ENCODE measurements at regions not wholly inside any gene's neighbourhood (a gene's known extent, or its start where the extent isn't known, plus 50 kb on each side); places are given as distances from the start of the nearest gene placed in this dataset.

DNA sequence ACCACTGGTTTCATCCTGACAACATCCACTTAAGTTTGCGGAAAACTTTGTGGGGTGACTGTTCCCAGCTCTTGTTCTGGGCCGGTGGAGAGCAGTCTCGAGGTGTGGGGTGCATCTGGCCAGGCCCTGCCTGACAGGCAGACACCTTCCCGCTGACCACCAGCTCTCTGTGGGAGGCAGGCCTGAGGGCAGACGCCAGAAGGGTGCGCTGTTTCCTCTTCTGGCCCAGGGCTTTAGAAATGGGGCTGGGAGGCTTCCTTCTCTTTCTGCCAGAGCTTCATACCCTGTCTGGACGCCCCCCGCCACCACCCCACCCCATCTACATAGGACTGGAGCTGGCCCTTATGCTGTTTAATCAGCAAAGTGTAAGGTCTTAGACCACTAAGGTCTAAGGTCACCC, 263.8 kb downstream of the LOXHD1 start:
- TF ChIP-seq ZNF565 (CRISPR knock-in tag; conservative IDR thresholded peaks at IDR 0.05; ENCODE audit: low read depth): no peak
- no peak for TF ChIP-seq ZFP30 (CRISPR knock-in tag; IDR thresholded peaks at IDR 0.05)
- no peak for TF ChIP-seq BACH2 (CRISPR knock-in tag; IDR thresholded peaks at IDR 0.05; ENCODE audit: borderline replicate concordance)
- TF ChIP-seq, protein P1, sequence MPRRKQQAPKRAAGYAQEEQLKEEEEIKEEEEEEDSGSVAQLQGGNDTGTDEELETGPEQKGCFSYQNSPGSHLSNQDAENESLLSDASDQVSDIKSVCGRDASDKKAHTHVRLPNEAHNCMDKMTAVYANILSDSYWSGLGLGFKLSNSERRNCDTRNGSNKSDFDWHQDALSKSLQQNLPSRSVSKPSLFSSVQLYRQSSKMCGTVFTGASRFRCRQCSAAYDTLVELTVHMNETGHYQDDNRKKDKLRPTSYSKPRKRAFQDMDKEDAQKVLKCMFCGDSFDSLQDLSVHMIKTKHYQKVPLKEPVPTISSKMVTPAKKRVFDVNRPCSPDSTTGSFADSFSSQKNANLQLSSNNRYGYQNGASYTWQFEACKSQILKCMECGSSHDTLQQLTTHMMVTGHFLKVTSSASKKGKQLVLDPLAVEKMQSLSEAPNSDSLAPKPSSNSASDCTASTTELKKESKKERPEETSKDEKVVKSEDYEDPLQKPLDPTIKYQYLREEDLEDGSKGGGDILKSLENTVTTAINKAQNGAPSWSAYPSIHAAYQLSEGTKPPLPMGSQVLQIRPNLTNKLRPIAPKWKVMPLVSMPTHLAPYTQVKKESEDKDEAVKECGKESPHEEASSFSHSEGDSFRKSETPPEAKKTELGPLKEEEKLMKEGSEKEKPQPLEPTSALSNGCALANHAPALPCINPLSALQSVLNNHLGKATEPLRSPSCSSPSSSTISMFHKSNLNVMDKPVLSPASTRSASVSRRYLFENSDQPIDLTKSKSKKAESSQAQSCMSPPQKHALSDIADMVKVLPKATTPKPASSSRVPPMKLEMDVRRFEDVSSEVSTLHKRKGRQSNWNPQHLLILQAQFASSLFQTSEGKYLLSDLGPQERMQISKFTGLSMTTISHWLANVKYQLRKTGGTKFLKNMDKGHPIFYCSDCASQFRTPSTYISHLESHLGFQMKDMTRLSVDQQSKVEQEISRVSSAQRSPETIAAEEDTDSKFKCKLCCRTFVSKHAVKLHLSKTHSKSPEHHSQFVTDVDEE (CRISPR knock-in tag; IDR thresholded peaks at IDR 0.05): no peak
- no peak for TF ChIP-seq ARNTL (CRISPR knock-in tag; IDR thresholded peaks at IDR 0.05; ENCODE audit: borderline replicate concordance, low read depth)
- TF ChIP-seq ZC3H10 (CRISPR knock-in tag; IDR thresholded peaks at IDR 0.05): no peak
- no peak for TF ChIP-seq RARB (CRISPR knock-in tag; IDR thresholded peaks at IDR 0.05)
- no peak for TF ChIP-seq PATZ1 (CRISPR knock-in tag; IDR thresholded peaks at IDR 0.05; ENCODE audit: borderline replicate concordance)
- TF ChIP-seq SNAI2 (CRISPR knock-in tag; IDR thresholded peaks at IDR 0.05): no peak
- TF ChIP-seq, protein P2, sequence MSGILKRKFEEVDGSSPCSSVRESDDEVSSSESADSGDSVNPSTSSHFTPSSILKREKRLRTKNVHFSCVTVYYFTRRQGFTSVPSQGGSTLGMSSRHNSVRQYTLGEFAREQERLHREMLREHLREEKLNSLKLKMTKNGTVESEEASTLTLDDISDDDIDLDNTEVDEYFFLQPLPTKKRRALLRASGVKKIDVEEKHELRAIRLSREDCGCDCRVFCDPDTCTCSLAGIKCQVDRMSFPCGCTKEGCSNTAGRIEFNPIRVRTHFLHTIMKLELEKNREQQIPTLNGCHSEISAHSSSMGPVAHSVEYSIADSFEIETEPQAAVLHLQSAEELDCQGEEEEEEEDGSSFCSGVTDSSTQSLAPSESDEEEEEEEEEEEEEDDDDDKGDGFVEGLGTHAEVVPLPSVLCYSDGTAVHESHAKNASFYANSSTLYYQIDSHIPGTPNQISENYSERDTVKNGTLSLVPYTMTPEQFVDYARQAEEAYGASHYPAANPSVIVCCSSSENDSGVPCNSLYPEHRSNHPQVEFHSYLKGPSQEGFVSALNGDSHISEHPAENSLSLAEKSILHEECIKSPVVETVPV (CRISPR knock-in tag; IDR thresholded peaks at IDR 0.05): no peak
- TF ChIP-seq CSDC2 (CRISPR knock-in tag; IDR thresholded peaks at IDR 0.05): no peak

Data from SK-N-SH treated with all-trans-retinoic acid at 6 μM for 48 hours (cell line).